ENCODE measurements at regions not wholly inside any gene's neighbourhood (a gene's known extent, or its start where the extent isn't known, plus 50 kb on each side); places are given as distances from the start of the nearest gene placed in this dataset.

GRCh38 chr13:19023115-19023514 lies 158.5 kb downstream of the TUBA3C start:
- TF ChIP-seq CTCF (IDR thresholded peaks at IDR 0.05) (no peak), EP300 (IDR thresholded peaks at IDR 0.05) (no peak), POLR2AphosphoS5 (IDR thresholded peaks at IDR 0.05) (no peak), POLR2A (IDR thresholded peaks at IDR 0.05) (no peak)
